ENCODE measurements at regions not wholly inside any gene's neighbourhood (a gene's known extent, or its start where the extent isn't known, plus 50 kb on each side); places are given as distances from the start of the nearest gene placed in this dataset.
"Not testable (repeated sequence)": the region's sequence is repeated elsewhere in the genome, so short reads cannot be mapped to it uniquely, and the experiment has no call there.

- Histone ChIP-seq H3K27me3 (no peaks in the 10 kb centered on the region), H3K9me3 (ENCODE audit: low read depth) (no peaks in the 10 kb centered on the region), H3K36me3 (no peaks in the 10 kb centered on the region), H3K4me1 (ENCODE audit: low read depth) (no peaks in the 10 kb centered on the region), H3K4me3 (no peak overlapping the region), H3K27ac (no peak overlapping the region)
- no peak for DNase-seq (ENCODE audit: low read depth in 1 of 2, low spot score in 1 of 2)
- TF ChIP-seq CTCF (IDR thresholded peaks at IDR 0.05; ENCODE audit: low read depth, low read length) = no peak
Measured at GRCh38 chr3:30474371-30474770, 132.0 kb upstream of the TGFBR2 start.

GRCh38 chr3:30475038-30475808 is 131.2 kb upstream of the TGFBR2 start:
- DNase-seq (ENCODE audit: low read depth in 1 of 2, low spot score in 1 of 2) = no peak
- no peaks in the 10 kb centered on the region for H3K36me3 ChIP-seq
- no peaks in the 10 kb centered on the region for H3K4me1 ChIP-seq (ENCODE audit: low read depth)
- no peaks in the 10 kb centered on the region for H3K9me3 ChIP-seq (ENCODE audit: low read depth)
- no peak overlapping the region for H3K27ac ChIP-seq
- H3K4me3 ChIP-seq = no peak overlapping the region
- no peaks in the 10 kb centered on the region for H3K27me3 ChIP-seq
- TF ChIP-seq CTCF (IDR thresholded peaks at IDR 0.05; ENCODE audit: low read depth, low read length) = no peak

- H3K36me3 ChIP-seq = no peaks in the 10 kb centered on the region
- H3K9me3 ChIP-seq (ENCODE audit: low read depth) = no peaks in the 10 kb centered on the region
- no peaks in the 10 kb centered on the region for H3K27me3 ChIP-seq
- no peaks in the 10 kb centered on the region for H3K4me1 ChIP-seq (ENCODE audit: low read depth)
- no peak for TF ChIP-seq CTCF (IDR thresholded peaks at IDR 0.05; ENCODE audit: low read depth, low read length)
- DNase-seq (ENCODE audit: low read depth in 1 of 2, low spot score in 1 of 2) = no peak
- no peak overlapping the region for H3K4me3 ChIP-seq
- no peak overlapping the region for H3K27ac ChIP-seq
Measured at GRCh38 chr3:30475809-30476178, 130.6 kb upstream of the TGFBR2 start.

GRCh38 chr3:30476368-30477084 is 129.9 kb upstream of the TGFBR2 start:
- DNase-seq (ENCODE audit: low read depth in 1 of 2, low spot score in 1 of 2) = no peak
- TF ChIP-seq CTCF (IDR thresholded peaks at IDR 0.05; ENCODE audit: low read depth, low read length) = no peak
- Histone ChIP-seq H3K27me3 (no peaks in the 10 kb centered on the region), H3K27ac (no peak overlapping the region), H3K36me3 (no peaks in the 10 kb centered on the region), H3K9me3 (ENCODE audit: low read depth) (no peaks in the 10 kb centered on the region), H3K4me3 (no peak overlapping the region), H3K4me1 (ENCODE audit: low read depth) (no peaks in the 10 kb centered on the region)

GRCh38 chr3:30477149-30477921 is 129.1 kb upstream of the TGFBR2 start:
- H3K9me3 ChIP-seq (ENCODE audit: low read depth) = no peaks in the 10 kb centered on the region
- TF ChIP-seq CTCF (IDR thresholded peaks at IDR 0.05; ENCODE audit: low read depth, low read length) = no peak
- no peak overlapping the region for H3K4me3 ChIP-seq
- no peaks in the 10 kb centered on the region for H3K4me1 ChIP-seq (ENCODE audit: low read depth)
- no peak for DNase-seq (ENCODE audit: low read depth in 1 of 2, low spot score in 1 of 2)
- no peaks in the 10 kb centered on the region for H3K27me3 ChIP-seq
- H3K27ac ChIP-seq = no peak overlapping the region
- no peaks in the 10 kb centered on the region for H3K36me3 ChIP-seq

- not testable (repeated sequence) for H3K9me3 ChIP-seq (ENCODE audit: low read depth); H3K4me3 ChIP-seq; H3K27me3 ChIP-seq; H3K27ac ChIP-seq; H3K4me1 ChIP-seq (ENCODE audit: low read depth); H3K36me3 ChIP-seq
- DNase-seq (ENCODE audit: low read depth in 1 of 2, low spot score in 1 of 2) = peak in 1 of 2 donors; percentile 44
Measured at GRCh38 chr3:30479737-30480136, 126.7 kb upstream of the TGFBR2 start.

- not testable (repeated sequence) for H3K4me1 ChIP-seq (ENCODE audit: low read depth); H3K9me3 ChIP-seq (ENCODE audit: low read depth); DNase-seq (ENCODE audit: low read depth in 1 of 2, low spot score in 1 of 2); H3K27me3 ChIP-seq; H3K36me3 ChIP-seq; H3K27ac ChIP-seq; H3K4me3 ChIP-seq
Measured at GRCh38 chr3:30480156-30480555, 126.2 kb upstream of the TGFBR2 start.

Data from cardiac muscle cell (in vitro differentiated cells and primary cell).